ENCODE measurements at regions not wholly inside any gene's neighbourhood (a gene's known extent, or its start where the extent isn't known, plus 50 kb on each side); places are given as distances from the start of the nearest gene placed in this dataset.

GRCh38 chrX:75986976-75987375 is 185.9 kb upstream of the PBDC1 start:
- H3K9me3 ChIP-seq = no peaks in the 10 kb centered on the region
- H3K27ac ChIP-seq = no peak overlapping the region
- no peak for DNase-seq
- TF ChIP-seq CTCF (IDR thresholded peaks at IDR 0.05) = no peak
- TF ChIP-seq POLR2A (IDR thresholded peaks at IDR 0.05) = no peak
- H3K36me3 ChIP-seq (ENCODE audit: low read depth, missing control alignments) = no peaks in the 10 kb centered on the region
- 12 to 16% methylated on average over 2 of the region's 2 CpGs for WGBS, 2 donors
- intact Hi-C loops (cut with DNase I; ENCODE audit: low total_unique reads) = no loop called here
- H3K4me1 ChIP-seq = no peaks in the 10 kb centered on the region
- H3K4me3 ChIP-seq = no peak overlapping the region
- no peaks in the 10 kb centered on the region for H3K27me3 ChIP-seq

DNA sequence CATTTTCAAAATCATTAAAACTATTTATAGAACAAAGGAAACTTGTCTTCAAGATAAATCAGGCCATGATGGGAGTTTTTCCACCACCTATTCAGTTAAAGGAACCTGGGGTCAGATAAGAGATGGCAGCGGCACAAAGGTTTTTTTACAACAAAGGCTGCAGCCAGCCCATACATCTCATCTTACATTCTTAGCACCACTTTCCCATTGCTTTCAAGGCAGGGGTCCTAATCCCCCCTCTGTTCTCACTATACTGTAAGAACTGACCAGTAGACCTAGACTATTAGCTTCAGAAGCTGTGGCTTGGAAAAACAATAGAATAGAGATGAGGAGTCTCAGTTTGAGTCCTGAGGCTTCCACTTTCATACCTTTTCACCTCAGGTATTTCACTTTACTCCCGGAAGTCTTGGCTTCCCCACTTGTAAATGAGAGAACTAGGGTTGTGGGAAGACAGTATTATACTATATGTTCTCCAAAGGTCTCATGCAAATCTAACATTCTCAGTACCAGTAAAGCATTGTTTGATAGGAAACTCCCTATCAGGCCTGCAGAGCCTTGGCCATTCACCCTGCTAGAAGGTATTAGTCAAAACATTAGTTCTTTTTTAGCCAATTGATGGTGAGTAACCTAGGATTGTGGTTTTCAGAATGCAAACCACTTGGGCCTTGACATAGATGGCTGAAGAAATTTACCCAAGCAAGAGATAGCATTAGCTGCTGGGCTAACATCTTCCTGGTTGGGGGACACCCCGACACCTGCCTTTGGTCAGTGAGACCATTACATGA is 182.9 kb upstream of the PBDC1 start:
- DNase-seq = no peak
- Histone ChIP-seq H3K9me3 (no peaks in the 10 kb centered on the region), H3K4me3 (no peak overlapping the region), H3K4me1 (no peaks in the 10 kb centered on the region), H3K36me3 (ENCODE audit: low read depth, missing control alignments) (no peaks in the 10 kb centered on the region), H3K27ac (no peak overlapping the region), H3K27me3 (no peaks in the 10 kb centered on the region)
- 52 to 53% methylated on average over 3 of the region's 3 CpGs for WGBS, 2 donors
- intact Hi-C loops (cut with DNase I; ENCODE audit: low total_unique reads) = no loop called here
- TF ChIP-seq CTCF (IDR thresholded peaks at IDR 0.05) = no peak
- no peak for TF ChIP-seq POLR2A (IDR thresholded peaks at IDR 0.05)

DNA sequence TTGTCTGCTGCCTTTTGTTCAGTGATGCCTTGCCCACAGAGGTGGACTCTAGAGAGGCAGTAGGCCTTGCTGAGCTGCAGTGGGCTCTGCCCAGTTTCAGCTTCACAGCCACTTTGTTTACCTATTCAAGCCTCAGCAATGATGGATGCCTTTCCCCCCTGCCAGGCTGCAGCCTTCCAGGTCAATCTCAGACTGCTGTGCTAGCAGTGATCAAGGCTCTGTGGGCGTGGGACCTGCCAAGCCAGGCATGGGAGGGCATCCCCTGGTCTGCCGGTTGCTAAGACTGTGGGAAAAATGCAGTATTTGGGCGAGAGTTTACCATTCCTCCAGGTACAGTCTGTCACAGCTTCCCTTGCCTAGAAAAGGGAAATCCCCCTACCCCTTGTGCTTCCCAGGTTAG is 175.2 kb upstream of the PBDC1 start:
- intact Hi-C loops (cut with DNase I; ENCODE audit: low total_unique reads) = no loop called here
- no peak overlapping the region for H3K4me3 ChIP-seq
- no peak for DNase-seq
- H3K36me3 ChIP-seq (ENCODE audit: low read depth, missing control alignments) = no peaks in the 10 kb centered on the region
- H3K9me3 ChIP-seq = no peaks in the 10 kb centered on the region
- H3K27me3 ChIP-seq = no peaks in the 10 kb centered on the region
- H3K27ac ChIP-seq = no peak overlapping the region
- TF ChIP-seq CTCF (IDR thresholded peaks at IDR 0.05) = no peak
- no peak for TF ChIP-seq POLR2A (IDR thresholded peaks at IDR 0.05)
- H3K4me1 ChIP-seq = no peaks in the 10 kb centered on the region
- 62% methylated on average over 3 of the region's 3 CpGs; no CpG with 5 or more reads in 1 of the 2 donors for WGBS, 2 donors

DNA sequence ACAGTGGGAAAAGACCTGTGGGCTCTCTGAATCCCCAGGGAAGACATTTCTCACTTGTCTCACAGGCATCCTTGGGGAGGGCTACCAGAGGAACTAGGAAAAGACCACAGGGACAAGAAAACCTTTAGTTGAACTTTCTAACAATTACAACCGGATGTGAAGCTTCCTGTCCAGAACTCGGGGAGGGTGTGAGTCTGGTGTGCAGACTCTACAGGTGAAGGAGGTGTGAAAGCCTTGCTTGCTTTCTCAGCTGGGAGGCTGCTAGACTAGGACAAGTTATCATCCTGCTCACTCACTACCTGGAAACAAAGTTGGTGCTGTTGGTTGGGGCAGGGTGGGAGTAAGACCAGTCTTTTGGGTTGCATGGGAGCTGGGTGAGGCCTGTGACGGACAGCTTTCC is 158.5 kb upstream of the PBDC1 start:
- intact Hi-C loops (cut with DNase I; ENCODE audit: low total_unique reads) = no loop called here
- H3K27me3 ChIP-seq = no peaks in the 10 kb centered on the region
- no peaks in the 10 kb centered on the region for H3K36me3 ChIP-seq (ENCODE audit: low read depth, missing control alignments)
- no peaks in the 10 kb centered on the region for H3K4me1 ChIP-seq
- WGBS, 2 donors = 65% methylated on average over 3 of the region's 3 CpGs; no CpG with 5 or more reads in 1 of the 2 donors
- H3K27ac ChIP-seq = no peak overlapping the region
- TF ChIP-seq POLR2A (IDR thresholded peaks at IDR 0.05) (no peak), CTCF (IDR thresholded peaks at IDR 0.05) (no peak)
- no peak overlapping the region for H3K4me3 ChIP-seq
- no peaks in the 10 kb centered on the region for H3K9me3 ChIP-seq
- DNase-seq = no peak

DNA sequence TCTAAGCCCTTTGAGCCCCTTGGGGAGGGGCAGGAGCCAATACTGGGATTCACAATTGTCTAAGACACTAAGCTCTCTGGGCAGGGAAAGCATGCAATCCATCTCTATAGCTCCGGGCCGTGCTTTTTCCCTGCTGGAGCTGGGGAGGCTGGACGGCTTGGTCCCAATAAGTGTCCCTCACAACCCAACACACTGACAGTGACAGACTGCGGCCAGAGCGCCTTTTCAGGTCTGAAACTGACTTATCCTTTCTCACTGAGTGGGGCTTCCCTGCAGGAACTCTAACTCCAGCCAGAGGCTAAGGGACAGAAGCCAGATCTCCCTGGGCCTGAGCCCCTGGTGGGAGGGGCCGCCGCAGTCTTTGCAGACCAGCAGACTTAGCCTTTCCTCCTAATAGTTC is 146.6 kb upstream of the PBDC1 start:
- TF ChIP-seq CTCF (IDR thresholded peaks at IDR 0.05) (no peak), POLR2A (IDR thresholded peaks at IDR 0.05) (no peak)
- H3K27me3 ChIP-seq = no peaks in the 10 kb centered on the region
- intact Hi-C loops (cut with DNase I; ENCODE audit: low total_unique reads) = no loop called here
- WGBS, 2 donors = 94% methylated on average over 3 of the region's 7 CpGs; no CpG with 5 or more reads in 1 of the 2 donors
- H3K4me3 ChIP-seq = no peak overlapping the region
- H3K36me3 ChIP-seq (ENCODE audit: low read depth, missing control alignments) = no peaks in the 10 kb centered on the region
- H3K4me1 ChIP-seq = no peaks in the 10 kb centered on the region
- H3K9me3 ChIP-seq = no peaks in the 10 kb centered on the region
- DNase-seq = no peak
- no peak overlapping the region for H3K27ac ChIP-seq
